Choroid plexus epithelial cell (primary cell): ENCODE measurements at regions not wholly inside any gene's neighbourhood (a gene's known extent, or its start where the extent isn't known, plus 50 kb on each side); places are given as distances from the start of the nearest gene placed in this dataset.

Source experiments
- DNase-seq: peaks from one replicate; pipeline ENCODE4 v3.0.0-alpha.2; 2010; ENCODE audit warnings: low read depth
- H3K4me3 ChIP-seq: 2 replicates; pipeline ENCODE4 v1.5.1; 2011; ENCODE audit warnings: low read depth, mild to moderate bottlenecking, control low read depth, low read length, moderate library complexity
- CTCF ChIP-seq: conservative IDR thresholded peaks from 2 replicates; pipeline ENCODE4 v1.5.1; 2011; ENCODE audit warnings: low read depth, mild to moderate bottlenecking, control low read depth, inconsistent platforms, low read length, moderate library complexity

- no peak for DNase-seq
- no peak overlapping the region for H3K4me3 ChIP-seq
- TF ChIP-seq CTCF, result no peak
Observed at GRCh38 chr10:130729876-130730275, 581.6 kb downstream of the TCERG1L start.

- DNase-seq, result no peak
- no peak for TF ChIP-seq CTCF
- H3K4me3 ChIP-seq, result no peak overlapping the region
Observed at GRCh38 chr10:130737186-130737585, 574.3 kb downstream of the TCERG1L start.

GRCh38 chr10:130737621-130738020 lies 573.9 kb downstream of the TCERG1L start:
- H3K4me3 ChIP-seq, result no peak overlapping the region
- TF ChIP-seq CTCF, result no peak
- peak; percentile 2 for DNase-seq

GRCh38 chr10:130739016-130739756 lies 572.3 kb downstream of the TCERG1L start:
- H3K4me3 ChIP-seq, result no peak overlapping the region
- no peak for TF ChIP-seq CTCF

GRCh38 chr10:130739757-130740145 lies 571.8 kb downstream of the TCERG1L start:
- H3K4me3 ChIP-seq, result no peak overlapping the region
- no peak for DNase-seq

More at GRCh38 chr10:130739016-130739756, 572.3 kb downstream of the TCERG1L start:
- no peak for DNase-seq

GRCh38 chr10:130740166-130740565 lies 571.4 kb downstream of the TCERG1L start:
- DNase-seq, result no peak
- TF ChIP-seq CTCF, result no peak
- no peak overlapping the region for H3K4me3 ChIP-seq

More at GRCh38 chr10:130739757-130740145, 571.8 kb downstream of the TCERG1L start:
- no peak for TF ChIP-seq CTCF
